Breast epithelium (tissue), 3 donors: ENCODE measurements at regions not wholly inside any gene's neighbourhood (a gene's known extent, or its start where the extent isn't known, plus 50 kb on each side); places are given as distances from the start of the nearest gene placed in this dataset.
"Not testable (repeated sequence)": the region's sequence is repeated elsewhere in the genome, so short reads cannot be mapped to it uniquely, and the experiment has no call there.

ENCODE experiments used
- CTCF ChIP-seq, 3 donors: fragments of 450-650 bp; IDR thresholded peaks; one replicate each; pipeline ENCODE4 v1.5.1; 2016 to 2017; ENCODE audit warnings: antibody characterized with exemption in 3 of 3, mild to moderate bottlenecking in 3 of 3, moderate library complexity in 3 of 3
- POLR2A ChIP-seq: fragments of 450-650 bp; IDR thresholded peaks from one replicate; pipeline ENCODE4 v1.6.1; 2016; ENCODE audit warnings: antibody characterized with exemption, mild to moderate bottlenecking, moderate library complexity
- POLR2AphosphoS5 ChIP-seq, 3 donors: sonication (generic); formaldehyde crosslinking; IDR thresholded peaks; one replicate each; pipeline ENCODE4 v1.6.1; 2017; ENCODE audit warnings: antibody characterized with exemption in 3 of 3

- TF ChIP-seq CTCF (IDR thresholded peaks at IDR 0.05); POLR2A; POLR2AphosphoS5 (IDR thresholded peaks at IDR 0.05): not testable (repeated sequence)
Measured at GRCh38 chr2:180765316-180765715, 215.1 kb upstream of the UBE2E3 start.
